HG02763 (cell line): ENCODE measurements at regions not wholly inside any gene's neighbourhood (a gene's known extent, or its start where the extent isn't known, plus 50 kb on each side); places are given as distances from the start of the nearest gene placed in this dataset.

Experiments
- ATAC-seq: cut with Tn5 transposase; IDR thresholded peaks from one replicate; pipeline ENCODE4 v1.9.1; 2021; ENCODE audit warnings: mild to moderate bottlenecking, moderate library complexity; ENCODE audit not compliant: unreplicated experiment

- ATAC-seq, result no peak
Observed at GRCh38 chr4:19915276-19915675, 336.4 kb upstream of the SLIT2 start.

- no peak for ATAC-seq
Observed at GRCh38 chr4:19913650-19914049, 338.1 kb upstream of the SLIT2 start.

- no peak for ATAC-seq
Observed at GRCh38 chr4:19910861-19911525, 340.7 kb upstream of the SLIT2 start.

- no peak for ATAC-seq
Observed at GRCh38 chr4:19905024-19905423, 346.7 kb upstream of the SLIT2 start.

GRCh38 chr4:19888587-19888986 lies 363.1 kb upstream of the SLIT2 start:
- no peak for ATAC-seq

GRCh38 chr4:19883841-19884240 lies 367.9 kb upstream of the SLIT2 start:
- no peak for ATAC-seq

- ATAC-seq, result no peak
Observed at GRCh38 chr4:19880206-19880605, 371.5 kb upstream of the SLIT2 start.

GRCh38 chr4:19879330-19879729 lies 372.4 kb upstream of the SLIT2 start:
- ATAC-seq, result no peak

GRCh38 chr4:19857991-19858390 lies 393.7 kb upstream of the SLIT2 start:
- no peak for ATAC-seq

GRCh38 chr4:19857380-19857779 lies 394.3 kb upstream of the SLIT2 start:
- no peak for ATAC-seq

GRCh38 chr4:19850909-19851308 lies 400.8 kb upstream of the SLIT2 start:
- no peak for ATAC-seq

- ATAC-seq, result no peak
Observed at GRCh38 chr4:19844446-19844845, 407.3 kb upstream of the SLIT2 start.

GRCh38 chr4:19842471-19842870 lies 409.2 kb upstream of the SLIT2 start:
- ATAC-seq, result no peak

GRCh38 chr4:19838858-19839257 lies 412.8 kb upstream of the SLIT2 start:
- ATAC-seq, result no peak

GRCh38 chr4:19835429-19835828 lies 416.3 kb upstream of the SLIT2 start:
- ATAC-seq, result no peak

GRCh38 chr4:19832411-19832810 lies 419.3 kb upstream of the SLIT2 start:
- no peak for ATAC-seq

- ATAC-seq, result no peak
Observed at GRCh38 chr4:19831644-19832285, 419.9 kb upstream of the SLIT2 start.

- ATAC-seq, result no peak
Observed at GRCh38 chr4:19829101-19829500, 422.6 kb upstream of the SLIT2 start.

- no peak for ATAC-seq
Observed at GRCh38 chr4:19823781-19824180, 427.9 kb upstream of the SLIT2 start.

GRCh38 chr4:19819737-19820136 lies 432.0 kb upstream of the SLIT2 start:
- ATAC-seq, result no peak

- ATAC-seq, result no peak
Observed at GRCh38 chr4:19809989-19810388, 441.7 kb upstream of the SLIT2 start.

- ATAC-seq, result no peak
Observed at GRCh38 chr4:19807505-19807904, 444.2 kb upstream of the SLIT2 start.

GRCh38 chr4:19806865-19807264 lies 444.8 kb upstream of the SLIT2 start:
- no peak for ATAC-seq
